GM12891 (cell line): ENCODE measurements at regions not wholly inside any gene's neighbourhood (a gene's known extent, or its start where the extent isn't known, plus 50 kb on each side); places are given as distances from the start of the nearest gene placed in this dataset.

Experiments
- POLR2A ChIP-seq: IDR thresholded peaks from 2 replicates; pipeline ENCODE4 v1.6.1; 2011; ENCODE audit warnings: low read depth, low read length, control low read depth
- POLR2AphosphoS5 ChIP-seq: IDR thresholded peaks from 2 replicates; pipeline ENCODE4 v1.6.1; 2011; ENCODE audit warnings: low read depth, low read length, control low read depth
- TAF1 ChIP-seq: IDR thresholded peaks from 2 replicates; pipeline ENCODE4 v1.6.1; 2011; ENCODE audit warnings: low read depth, low read length, control low read depth

GRCh38 chr6:43921039-43921438 lies 151.0 kb downstream of the VEGFA start:
- no peak for TF ChIP-seq POLR2AphosphoS5
- no peak for TF ChIP-seq TAF1
- TF ChIP-seq POLR2A = no peak
